HG03039 (cell line): ENCODE measurements at regions not wholly inside any gene's neighbourhood (a gene's known extent, or its start where the extent isn't known, plus 50 kb on each side); places are given as distances from the start of the nearest gene placed in this dataset.

ENCODE experiments used
- ATAC-seq: cut with Tn5 transposase; IDR thresholded peaks from one replicate; pipeline ENCODE4 v1.9.1; 2021; ENCODE audit warnings: mild to moderate bottlenecking, moderate library complexity; ENCODE audit not compliant: unreplicated experiment

- no peak for ATAC-seq
Measured at GRCh38 chr12:124489915-124490583, 77.4 kb downstream of the NCOR2 start.

- no peak for ATAC-seq
Measured at GRCh38 chr12:124489220-124489619, 78.2 kb downstream of the NCOR2 start.

GRCh38 chr12:124488520-124488919, 78.9 kb downstream of the NCOR2 start:
- ATAC-seq = no peak

- ATAC-seq = no peak
Measured at GRCh38 chr12:124487834-124488165, 79.6 kb downstream of the NCOR2 start.

- ATAC-seq = no peak
Measured at GRCh38 chr12:124487066-124487833, 80.2 kb downstream of the NCOR2 start.

- ATAC-seq = no peak
Measured at GRCh38 chr12:124486346-124486963, 81.0 kb downstream of the NCOR2 start.

GRCh38 chr12:124485371-124485770, 82.0 kb downstream of the NCOR2 start:
- no peak for ATAC-seq

- no peak for ATAC-seq
Measured at GRCh38 chr12:124484526-124484953, 82.9 kb downstream of the NCOR2 start.

- no peak for ATAC-seq
Measured at GRCh38 chr12:124484067-124484466, 83.3 kb downstream of the NCOR2 start.

GRCh38 chr12:124482901-124483799, 84.3 kb downstream of the NCOR2 start:
- ATAC-seq = no peak

- no peak for ATAC-seq
Measured at GRCh38 chr12:124482567-124482893, 84.9 kb downstream of the NCOR2 start.

GRCh38 chr12:124481772-124482566, 85.4 kb downstream of the NCOR2 start:
- no peak for ATAC-seq

GRCh38 chr12:124481257-124481750, 86.1 kb downstream of the NCOR2 start:
- ATAC-seq = no peak

- peak; percentile 59 for ATAC-seq
Measured at GRCh38 chr12:124480469-124481256, 86.7 kb downstream of the NCOR2 start.

- ATAC-seq = no peak
Measured at GRCh38 chr12:124479680-124480468, 87.5 kb downstream of the NCOR2 start.

- ATAC-seq = no peak
Measured at GRCh38 chr12:124478985-124479645, 88.3 kb downstream of the NCOR2 start.

GRCh38 chr12:124478416-124478815, 89.0 kb downstream of the NCOR2 start:
- ATAC-seq = no peak
